ENCODE measurements at regions not wholly inside any gene's neighbourhood (a gene's known extent, or its start where the extent isn't known, plus 50 kb on each side); places are given as distances from the start of the nearest gene placed in this dataset.

DNA sequence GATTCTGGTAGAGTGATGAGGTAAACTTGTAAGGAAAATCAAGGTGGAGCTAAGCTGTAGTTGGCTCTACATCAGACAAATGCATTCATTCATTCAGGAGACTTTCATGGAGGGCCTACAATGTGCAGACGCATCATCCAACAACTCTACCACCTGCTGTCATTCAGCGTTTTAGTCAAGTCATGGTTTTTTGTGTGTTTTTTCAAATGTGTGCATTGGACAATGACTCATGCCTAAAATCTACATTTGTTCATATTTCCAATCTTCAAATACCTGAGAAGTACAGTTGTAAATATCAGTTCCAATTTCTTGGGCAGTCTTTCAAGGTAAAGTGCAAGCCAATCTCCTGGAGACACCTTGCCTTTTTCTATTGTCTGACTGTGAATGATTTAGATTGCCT, 108.0 kb upstream of the LGALSL start:
- no peak for DNase-seq

DNA sequence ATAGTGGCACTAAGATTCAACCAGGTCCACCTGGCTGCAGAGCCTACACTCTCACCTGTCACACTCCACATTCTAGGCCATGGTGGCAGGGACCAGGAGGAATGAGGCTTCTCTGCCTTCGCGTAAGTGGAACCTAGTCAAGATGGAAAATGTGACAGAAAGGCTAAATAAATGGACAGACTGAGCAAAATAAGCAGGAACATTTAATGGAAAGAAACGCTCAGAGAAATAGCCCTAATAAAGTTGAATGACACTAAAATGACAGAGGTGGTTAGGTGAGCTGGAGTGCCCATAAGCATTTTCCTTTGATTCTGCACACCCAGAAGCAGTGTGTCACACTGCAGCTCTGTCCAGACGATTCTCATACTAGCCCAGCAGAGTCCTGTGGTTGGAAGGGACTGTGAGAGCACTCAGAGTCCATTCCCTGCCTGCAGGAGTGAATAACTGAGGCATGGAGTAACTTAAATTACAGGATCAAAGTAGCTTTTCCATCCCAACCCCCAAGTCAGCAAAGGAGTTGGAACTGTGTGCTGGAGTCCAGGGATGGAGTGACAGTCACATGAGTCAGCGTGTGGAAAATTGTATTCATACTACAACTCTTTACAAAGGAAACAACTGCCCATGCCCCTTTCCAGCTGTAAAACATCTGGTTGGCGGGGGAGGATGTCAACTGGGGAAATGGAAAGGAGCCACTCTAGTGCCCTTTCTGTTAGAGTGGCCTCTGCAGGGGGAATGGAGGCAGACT, 105.4 kb upstream of the LGALSL start:
- no peak for DNase-seq

DNA sequence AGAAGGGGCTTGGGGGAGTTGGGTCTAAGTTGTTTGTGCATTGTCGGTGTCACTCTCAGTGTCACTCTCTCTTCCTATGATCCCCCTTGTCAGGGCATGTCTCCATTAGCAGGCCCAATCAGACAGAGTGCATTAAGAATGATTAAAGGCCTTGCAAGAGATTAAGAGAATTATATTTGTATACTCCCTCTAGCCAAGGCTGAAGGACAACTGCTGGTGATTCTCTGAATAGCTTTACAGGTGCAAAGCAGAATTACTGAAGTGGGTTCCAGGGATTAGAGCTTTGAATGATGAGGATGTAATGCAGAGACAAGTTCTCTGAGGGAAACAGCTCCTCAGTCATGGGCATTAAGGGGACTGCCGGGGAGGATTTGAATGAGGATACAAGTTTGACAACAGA, 104.8 kb upstream of the LGALSL start:
- DNase-seq, result no peak

DNA sequence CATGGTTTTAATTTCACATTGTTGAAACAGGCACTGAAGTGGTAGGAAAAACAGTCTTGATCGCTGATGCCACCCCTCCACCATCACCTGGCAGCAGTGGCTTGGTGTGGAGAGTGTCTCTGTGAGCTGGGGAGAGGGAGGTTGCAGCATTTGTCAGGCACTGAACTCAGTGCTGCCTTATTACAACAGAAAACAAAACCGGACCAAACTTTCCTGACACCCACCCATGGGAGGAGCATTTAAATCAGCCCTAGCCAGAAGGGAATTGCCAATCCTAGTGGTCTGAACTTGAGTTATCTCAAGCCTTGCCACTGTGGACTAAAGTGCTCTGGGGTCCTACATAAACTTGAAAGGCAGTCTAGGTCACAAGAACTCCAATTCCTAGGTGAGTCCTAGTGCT, 103.0 kb upstream of the LGALSL start:
- no peak for DNase-seq

DNA sequence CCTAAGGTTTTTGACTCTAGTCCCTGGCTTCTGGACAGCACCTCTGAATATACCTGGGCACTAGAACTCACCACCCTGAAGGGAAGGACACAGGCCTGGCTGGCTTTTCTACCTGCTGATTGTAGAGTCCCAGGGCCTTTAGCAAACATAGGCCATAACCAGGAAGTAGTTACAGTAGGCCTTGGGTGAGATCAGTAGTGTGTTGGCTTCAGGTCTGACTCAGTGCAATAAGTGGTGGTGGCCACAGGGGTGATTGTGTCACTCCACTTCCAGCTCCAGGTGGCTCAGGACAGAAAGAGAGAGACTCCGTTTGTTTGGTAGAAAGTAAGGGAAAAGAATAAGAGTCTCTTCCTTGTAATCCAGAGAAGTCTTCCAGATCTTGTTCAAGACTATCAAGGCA, 101.7 kb upstream of the LGALSL start:
- DNase-seq, result no peak

DNA sequence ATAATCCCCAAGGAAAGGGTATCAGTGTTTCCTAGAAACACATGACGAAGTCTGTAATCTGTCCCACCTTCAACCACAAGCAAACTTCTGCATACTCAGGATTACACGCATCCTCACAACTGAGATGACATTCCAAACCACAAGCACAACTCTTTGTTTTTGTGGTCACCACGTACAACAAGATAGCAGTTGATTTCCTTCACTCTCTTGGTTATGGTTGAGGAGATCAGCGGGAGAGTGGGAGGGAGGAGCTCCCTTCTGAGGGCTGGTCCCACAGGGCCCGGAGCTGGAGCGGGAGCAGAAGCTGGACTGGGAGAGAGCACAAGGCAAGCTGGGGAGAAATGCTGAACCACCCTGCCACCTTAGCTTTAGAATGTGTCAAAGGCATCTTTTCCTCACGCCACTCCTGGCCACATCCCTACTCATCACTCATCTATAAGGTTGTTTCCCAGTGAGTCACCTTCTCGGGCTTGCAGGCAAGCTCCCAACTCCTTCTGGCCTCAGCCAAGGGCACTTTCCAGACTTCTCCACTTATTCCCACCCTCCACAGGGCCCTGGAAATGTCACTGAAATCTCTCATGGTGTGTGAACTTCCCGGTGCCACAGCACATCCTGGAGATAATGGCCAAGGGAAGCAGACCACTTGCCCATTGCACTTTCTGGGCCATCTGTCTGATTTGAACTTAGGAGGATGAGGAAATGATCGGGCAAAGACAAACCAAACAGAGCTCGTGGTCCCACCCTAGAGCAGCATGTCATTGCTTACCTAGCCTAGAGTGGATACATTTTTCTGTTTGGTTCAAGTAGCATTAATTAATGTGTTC, 98.9 kb upstream of the LGALSL start:
- no peak for DNase-seq

DNA sequence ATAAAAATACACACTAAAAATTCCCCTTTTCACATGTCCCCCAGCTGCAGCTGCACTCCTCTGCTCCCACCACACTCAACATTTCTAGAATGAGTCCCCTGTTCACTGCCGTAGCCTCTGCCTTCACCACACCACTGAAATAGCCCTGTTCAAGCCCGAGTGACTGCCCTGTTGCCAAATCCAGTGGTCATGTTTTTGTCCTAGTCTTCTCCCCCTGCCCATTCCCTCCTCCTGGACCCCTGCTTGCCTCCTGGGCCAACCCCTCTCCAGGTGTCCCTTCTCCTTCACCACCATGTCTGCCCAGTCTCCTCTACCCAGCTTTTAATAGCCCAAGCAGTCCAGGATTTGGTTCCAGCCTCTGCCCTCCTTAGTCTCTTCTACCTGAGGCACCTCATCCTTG, 97.1 kb upstream of the LGALSL start:
- DNase-seq, result no peak

DNA sequence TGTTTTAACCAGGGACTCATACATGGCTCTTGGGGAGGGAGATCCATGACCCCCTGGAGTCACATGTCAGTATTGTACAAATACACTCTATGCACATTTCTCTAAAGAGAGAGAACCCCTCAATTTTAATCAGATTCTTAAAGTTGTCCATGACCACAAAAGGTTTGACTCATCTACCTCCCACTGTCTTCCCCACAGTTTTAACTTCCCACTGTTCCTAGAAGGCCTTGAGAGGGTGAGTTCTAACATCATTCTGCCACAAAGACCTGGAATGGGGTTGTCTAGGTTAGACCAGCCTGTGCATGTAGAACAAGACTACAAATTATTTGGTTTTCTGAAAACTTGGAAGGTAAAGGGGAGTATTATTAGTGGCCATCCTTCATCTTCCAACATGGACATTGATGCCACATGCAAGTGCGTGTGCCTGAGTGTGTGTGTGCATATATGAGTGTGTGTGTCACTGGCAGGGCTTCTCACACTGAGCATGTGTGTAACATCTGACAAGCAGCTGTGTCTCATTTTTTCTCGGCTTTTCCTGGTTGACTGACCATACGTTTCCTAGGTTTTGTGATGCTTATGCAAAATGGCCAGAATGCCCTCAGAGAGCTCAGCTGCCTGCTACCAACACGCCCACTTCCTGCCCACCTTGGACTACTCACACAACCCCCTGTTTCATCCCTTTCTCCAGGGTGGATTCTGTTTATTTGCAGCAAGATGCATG, 94.6 kb upstream of the LGALSL start:
- no peak for DNase-seq

DNA sequence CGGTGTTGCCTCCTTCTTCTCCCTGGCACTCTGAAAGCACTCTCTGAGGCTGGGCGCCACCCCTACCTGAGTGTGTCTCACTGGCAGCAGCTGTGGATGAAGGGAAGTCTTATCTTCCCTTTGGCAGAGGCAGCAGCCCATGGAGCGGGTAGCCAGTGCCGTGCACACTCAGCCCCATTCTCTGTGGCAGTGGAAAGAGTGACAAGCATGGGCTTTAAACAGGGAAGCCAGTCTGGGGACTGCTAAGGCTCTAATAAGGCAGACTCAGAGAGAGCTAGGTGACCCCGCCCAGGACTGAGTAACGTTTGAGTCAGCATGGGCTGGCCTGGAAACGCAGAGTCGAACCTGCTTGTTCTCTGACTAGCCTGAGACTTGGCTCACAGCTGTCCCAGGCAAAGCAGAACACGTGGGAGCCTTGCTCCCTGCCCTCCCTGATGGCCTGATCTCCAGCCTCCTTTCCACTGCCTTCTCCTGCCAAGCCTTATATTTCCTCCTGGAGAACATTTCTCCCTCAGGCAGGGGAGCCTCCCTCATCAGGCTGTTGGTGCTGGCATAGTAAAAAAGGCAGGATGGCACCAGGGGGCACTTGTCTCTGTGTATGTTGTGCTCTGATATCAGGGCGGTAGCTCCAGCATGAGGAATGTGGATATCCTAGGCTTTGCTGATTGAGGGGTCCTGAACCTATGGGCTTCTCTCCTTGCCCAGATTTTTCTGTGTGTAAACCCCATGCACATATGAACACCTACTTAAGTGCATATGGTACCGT, 93.9 kb upstream of the LGALSL start:
- no peak for DNase-seq

DNA sequence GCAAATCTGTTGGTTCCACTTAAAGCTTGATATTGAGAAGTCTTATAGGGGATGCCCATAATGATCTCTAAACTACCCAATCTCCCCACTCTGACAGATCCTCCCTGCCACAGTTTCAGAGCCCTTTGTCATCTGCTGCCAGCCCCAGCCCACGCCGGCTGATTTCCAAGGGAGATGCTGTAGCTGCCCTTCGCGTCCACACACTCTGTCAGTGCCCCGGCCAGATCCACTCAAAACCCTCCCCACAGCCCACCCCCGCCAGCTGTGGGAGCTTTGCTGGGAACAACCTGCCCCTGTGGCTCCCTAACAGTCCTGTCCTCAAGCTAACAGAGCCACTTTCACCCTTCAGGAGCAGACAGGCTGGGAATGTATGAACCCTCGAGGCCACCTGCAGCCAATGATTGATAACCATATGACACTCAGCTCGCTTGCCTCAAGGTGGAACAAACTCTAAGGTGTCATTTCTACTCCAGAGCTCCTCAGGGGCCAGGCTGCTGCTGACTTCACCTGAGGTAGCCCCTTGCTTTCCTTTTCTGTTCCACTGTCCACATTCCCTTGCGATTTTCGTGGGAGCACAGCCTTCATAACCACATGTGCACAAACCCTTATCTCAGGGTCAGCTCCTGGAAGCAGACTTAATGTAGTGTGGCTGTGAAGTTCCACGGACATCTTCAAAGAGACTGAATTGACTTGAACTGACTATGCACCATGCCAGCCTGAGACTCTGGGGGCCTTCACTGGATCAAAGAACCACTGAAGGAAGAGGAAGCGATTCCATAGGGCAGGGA, 92.6 kb upstream of the LGALSL start:
- no peak for DNase-seq

DNA sequence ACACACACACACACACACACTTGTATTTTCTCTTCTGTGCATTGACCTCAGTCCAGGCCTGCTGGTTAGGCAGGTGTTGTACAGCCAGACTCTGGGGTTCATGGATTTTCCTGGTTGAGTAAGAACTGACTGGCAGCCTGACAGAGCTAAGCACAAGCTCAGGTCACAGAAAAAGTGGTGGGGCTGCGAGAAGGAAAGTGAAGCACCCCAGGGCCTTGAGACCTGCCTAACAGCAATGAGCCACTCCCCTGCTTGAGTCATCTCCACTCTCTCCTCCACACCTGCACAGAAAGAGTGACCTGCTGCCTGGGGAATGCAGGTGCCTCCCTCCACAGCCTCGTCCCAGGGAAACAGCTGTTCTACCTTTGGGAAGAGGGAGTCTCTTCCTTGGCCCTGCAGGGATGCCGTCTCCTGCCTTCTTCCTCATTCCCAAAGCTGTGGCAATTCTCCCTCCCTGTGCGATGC, 91.4 kb upstream of the LGALSL start:
- DNase-seq, result no peak

DNA sequence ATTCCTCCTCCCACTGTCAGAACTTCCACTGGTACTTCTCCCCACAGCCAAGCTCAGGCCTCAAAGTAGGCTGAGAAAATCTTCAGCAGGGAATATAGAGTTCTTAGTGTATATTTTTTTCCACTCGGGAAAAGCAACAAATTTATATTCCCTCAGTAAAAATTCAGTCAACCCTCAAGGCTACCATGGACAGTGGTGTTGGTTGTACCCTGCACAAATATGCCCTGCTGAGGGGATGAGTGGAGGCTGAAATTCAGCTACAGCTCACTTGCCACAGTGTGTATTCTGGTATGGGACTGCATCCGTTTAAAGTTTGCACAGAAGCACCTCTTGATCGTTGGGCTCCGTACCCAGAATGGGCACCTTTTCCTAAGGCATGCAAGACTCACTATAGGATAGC, 90.8 kb upstream of the LGALSL start:
- DNase-seq, result no peak

DNA sequence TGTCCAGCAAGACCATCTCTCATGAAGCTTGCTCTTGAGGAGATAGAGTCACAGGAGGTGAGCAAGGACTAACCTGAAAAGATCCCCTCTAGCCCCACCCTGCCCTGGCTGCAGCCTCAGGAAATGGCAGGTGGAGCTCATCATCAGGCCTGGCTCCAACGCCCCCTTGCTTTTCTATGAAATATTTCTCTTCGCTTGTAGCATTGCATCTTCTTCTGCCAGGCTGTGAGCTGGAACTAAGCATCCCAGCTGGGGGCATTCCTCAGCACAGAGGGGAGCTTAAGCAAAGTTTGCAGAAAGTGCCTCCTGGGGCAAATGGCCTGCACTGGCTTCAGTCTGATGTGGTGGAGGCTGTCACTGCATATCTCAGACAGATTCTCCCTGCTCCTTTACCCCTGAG, 90.1 kb upstream of the LGALSL start:
- no peak for DNase-seq

DNA sequence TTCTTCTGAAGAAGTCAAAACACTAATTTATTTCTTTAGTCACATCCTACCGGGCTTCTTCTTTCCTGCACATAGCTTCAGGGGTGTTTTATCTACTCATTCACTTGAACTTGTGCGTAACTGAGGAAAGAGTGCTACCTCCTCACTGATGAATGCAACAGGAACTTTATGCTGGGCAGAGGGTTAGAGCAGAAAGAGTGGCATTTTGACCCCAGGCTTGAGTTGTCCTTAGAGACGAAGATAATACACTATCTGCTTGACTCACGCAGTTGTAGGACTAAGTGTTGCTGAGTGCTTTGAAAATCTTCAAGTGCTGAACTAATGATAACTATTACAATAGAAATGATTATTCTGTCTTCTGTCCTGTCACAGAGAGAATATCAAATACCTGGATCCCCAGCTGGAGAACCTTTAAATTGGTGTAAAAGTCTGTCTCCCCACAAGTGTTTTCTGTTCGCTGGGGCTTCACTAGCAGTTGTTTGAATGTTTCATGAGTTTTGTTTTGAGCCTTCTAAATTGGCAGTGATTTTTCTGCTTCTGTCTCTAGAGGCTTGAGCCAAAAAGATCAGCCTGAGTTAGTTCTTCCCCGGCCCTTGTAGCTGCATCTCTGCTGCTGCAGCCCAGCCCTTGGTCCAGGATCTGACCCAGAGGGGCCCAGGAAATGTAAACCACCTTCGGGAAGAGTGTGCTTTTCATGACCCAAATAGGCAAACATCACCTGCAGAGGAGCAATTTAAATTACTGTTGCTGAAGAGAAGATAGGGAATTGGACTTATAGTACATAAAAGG, 86.3 kb upstream of the LGALSL start:
- DNase-seq, result no peak

DNA sequence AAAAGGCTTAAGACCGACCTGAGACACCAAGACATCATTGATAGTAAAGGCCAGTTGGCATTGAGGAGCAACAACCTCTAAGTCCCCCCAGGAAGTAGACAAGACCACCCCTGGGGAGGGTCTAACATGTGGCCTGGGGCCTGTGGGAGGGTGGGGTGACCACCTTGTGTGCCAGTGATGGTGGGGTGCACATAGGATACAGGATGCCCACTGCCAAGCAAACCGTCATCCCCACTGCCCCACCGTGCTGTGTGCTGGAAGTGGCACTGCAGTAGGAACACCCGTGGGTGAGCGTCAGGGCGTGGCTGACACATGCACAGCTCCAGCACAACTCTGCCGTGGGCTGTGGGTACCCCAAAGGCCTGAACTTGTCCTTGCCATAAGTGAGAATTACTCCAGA, 84.3 kb upstream of the LGALSL start:
- DNase-seq, result no peak

DNA sequence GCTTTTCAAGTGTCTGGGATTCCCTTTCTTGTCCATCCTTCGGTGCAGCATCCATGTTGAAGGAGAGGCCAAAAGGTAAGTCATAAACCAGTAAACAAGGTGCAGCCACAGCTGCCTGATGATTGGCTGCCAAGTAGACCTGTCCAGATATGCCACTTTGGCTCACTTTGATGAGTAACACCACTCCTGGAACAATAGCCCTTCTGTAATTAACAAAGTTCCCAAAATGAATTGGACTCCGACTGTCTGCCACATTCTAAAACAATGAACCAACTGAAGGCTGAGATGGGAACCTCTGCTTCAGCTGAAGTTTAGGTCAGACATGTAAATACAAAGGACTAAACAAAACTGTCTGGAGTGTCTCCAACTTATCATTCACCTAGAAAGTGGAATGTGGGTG, 82.2 kb upstream of the LGALSL start:
- no peak for DNase-seq

DNA sequence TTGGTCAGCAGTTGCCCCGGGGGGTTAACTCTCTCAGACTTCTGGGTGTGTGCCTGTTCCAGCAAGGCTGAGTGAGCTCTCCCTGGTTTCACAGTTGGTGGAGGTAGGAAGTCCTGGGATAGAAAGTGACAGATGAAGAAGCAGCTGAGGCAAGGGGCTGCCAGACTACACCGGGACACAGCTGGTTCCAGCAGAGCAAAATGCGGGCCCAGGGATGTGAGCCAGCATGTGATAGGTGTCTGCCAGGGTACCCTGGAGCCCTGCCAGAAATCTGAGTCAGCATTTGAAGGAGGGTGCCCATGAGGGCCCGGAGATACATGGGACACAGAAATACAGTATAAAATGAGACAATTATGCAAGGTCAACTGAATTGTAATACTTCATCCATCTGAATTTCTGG, 79.3 kb upstream of the LGALSL start:
- no peak for DNase-seq

DNA sequence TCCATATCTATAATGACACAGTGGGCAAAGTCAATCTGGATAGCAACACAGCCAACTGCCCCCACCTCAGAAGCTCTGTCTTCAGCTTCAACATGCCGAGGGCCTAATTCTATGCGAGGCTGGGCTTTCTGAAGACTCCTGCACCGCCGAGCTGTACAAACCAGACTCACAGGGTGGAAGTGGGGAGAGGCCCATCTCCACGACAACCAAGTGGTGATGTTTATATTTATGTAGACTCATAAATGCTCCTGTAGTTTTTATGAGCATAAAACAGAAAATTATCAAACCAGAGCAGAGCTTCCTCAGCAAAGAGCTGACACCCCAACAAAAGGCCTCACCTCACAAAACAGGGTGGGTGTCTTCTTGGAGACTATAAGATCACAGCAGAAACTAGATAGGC, 77.0 kb upstream of the LGALSL start:
- no peak for DNase-seq

DNA sequence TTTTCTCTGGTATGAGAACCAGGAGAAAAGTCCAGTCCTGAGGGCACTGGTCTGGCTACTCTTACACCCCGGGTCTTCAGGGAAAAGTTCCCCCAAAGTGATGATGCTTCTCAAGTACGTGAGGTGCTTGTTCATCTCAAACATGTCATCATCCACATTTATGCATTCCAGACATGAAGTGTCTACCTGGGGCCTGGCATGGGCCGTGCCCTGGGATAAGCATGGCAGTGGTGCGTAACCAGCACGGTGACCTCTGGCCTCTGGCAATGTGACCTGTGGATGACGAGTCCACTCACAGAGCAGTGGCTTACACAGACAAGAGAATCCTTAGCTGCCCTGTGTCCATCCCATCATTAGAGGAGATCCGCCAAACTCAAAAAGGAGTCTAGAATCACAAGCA, 74.8 kb upstream of the LGALSL start:
- DNase-seq, result no peak

DNA sequence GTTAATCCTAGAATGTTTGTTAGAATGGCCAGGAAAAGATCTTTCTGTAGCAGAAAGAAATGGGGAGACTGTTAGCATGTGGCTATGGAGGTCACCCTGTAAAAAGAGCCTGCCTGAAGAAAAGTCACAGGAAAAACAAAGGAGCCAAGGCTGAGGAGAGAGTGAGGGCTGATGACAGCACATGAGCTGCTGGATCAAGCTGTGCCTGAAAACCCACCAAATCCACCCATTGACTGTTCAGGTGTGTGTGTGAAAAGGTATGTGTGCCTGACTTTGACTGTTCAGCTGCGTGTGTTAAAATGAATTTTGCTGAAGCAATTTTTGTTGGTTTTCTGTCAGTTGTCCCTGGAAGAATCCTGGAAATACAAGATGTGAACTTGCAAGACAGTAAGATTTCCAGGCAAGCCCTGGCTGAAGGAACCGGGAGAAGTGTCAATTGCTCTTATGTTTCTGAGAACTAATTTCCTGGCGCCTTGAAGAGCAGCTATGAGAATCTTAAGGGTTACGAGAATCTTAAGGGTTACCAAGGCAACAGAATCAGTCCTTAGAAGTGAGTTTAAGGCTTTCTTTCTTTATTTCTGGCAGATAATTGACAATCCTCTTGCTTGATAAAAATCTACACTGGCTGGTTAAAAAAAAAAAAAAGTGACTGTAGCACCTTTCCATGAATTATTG, 73.0 kb upstream of the LGALSL start:
- no peak for DNase-seq

Data from NCI-H1092 treated with DMSO at 0.1 percent for 48 hours (cell line).